ENCODE measurements at regions not wholly inside any gene's neighbourhood (a gene's known extent, or its start where the extent isn't known, plus 50 kb on each side); places are given as distances from the start of the nearest gene placed in this dataset.

- TF ChIP-seq CTCF (IDR thresholded peaks at IDR 0.05) (no peak), SIN3A (IDR thresholded peaks at IDR 0.05; ENCODE audit: borderline replicate concordance, insufficient read depth, low read depth, low read length) (no peak), POLR2AphosphoS5 (IDR thresholded peaks at IDR 0.05; ENCODE audit: low read depth, low read length) (no peak), REST (IDR thresholded peaks at IDR 0.05; ENCODE audit: insufficient read depth in 1 of 2, low read depth in 2 of 2, low read length in 1 of 2) (no peak)
Measured at GRCh38 chr6:121884091-121884490, 448.6 kb downstream of the GJA1 start.

Data from Panc1 (cell line).